Common myeloid progenitor, CD34-positive (primary cell): ENCODE measurements at regions not wholly inside any gene's neighbourhood (a gene's known extent, or its start where the extent isn't known, plus 50 kb on each side); places are given as distances from the start of the nearest gene placed in this dataset.
A peak's percentile ranks its signal among the peaks of the same experiment; 100 is the strongest.

Experiments used
- CTCF ChIA-PET: fragments of 350-600 bp; sonication (Branson Sonifier 250); formaldehyde crosslinking; loops from one replicate; lab custom pipeline; 2021; ENCODE audit warnings: antibody characterized with exemption; lab: Charles Lee
- POLR2A ChIA-PET: fragments of 350-600 bp; sonication (Branson Sonifier 250); formaldehyde crosslinking; loops from one replicate; lab custom pipeline; 2021; ENCODE audit warnings: antibody characterized with exemption; lab: Charles Lee
- DNase-seq, 3 donors: peaks; one replicate each; pipeline versions ENCODE4 v3.0.0 to v3.0.0-alpha.2; 2013
- H3K27ac ChIP-seq, 2 experiments: 1 replicate in 1 of 2; 2 replicates in 1 of 2; pipeline ENCODE4 v1.7.0; 2013; ENCODE audit warnings: inconsistent platforms in 2 of 2, low read length in 2 of 2, mild to moderate bottlenecking in 2 of 2, low read depth in 1 of 2, moderate library complexity in 1 of 2; ENCODE audit not compliant: severe bottlenecking in 2 of 2, insufficient read depth in 1 of 2, poor library complexity in 1 of 2
- H3K27me3 ChIP-seq, 5 experiments: replicated peaks in 2 of 5; 1 replicate in 3 of 5; 2 replicates in 2 of 5; pipeline versions ENCODE4 v1.6.1 to v1.7.0; 2013; ENCODE audit warnings: low read length in 4 of 5, mild to moderate bottlenecking in 2 of 5, moderate library complexity in 2 of 5, inconsistent platforms in 1 of 5; ENCODE audit not compliant: insufficient read depth in 5 of 5, control insufficient read depth in 4 of 5
- H3K36me3 ChIP-seq, 4 experiments: 1 replicate in 2 of 4; 2 replicates in 2 of 4; pipeline versions ENCODE4 v1.6.1 to v1.7.0; 2013; ENCODE audit warnings: low read length in 3 of 4, control low read depth in 1 of 4, mild to moderate bottlenecking in 1 of 4; ENCODE audit not compliant: control insufficient read depth in 4 of 4, insufficient read depth in 4 of 4
- H3K4me1 ChIP-seq, 4 experiments: 1 replicate in 3 of 4; 2 replicates in 1 of 4; pipeline versions ENCODE4 v1.6.1 to v1.7.1; 2013; ENCODE audit warnings: low read length in 3 of 4, mild to moderate bottlenecking in 3 of 4, control low read depth in 1 of 4, inconsistent platforms in 1 of 4, moderate library complexity in 1 of 4; ENCODE audit not compliant: control insufficient read depth in 4 of 4, insufficient read depth in 4 of 4; ENCODE audit errors: control extremely low read depth in 1 of 4
- H3K4me3 ChIP-seq, 7 experiments: 1 replicate in 4 of 7; 2 replicates in 3 of 7; pipeline versions ENCODE4 v1.5.1 to v1.7.0; 2013; ENCODE audit warnings: mild to moderate bottlenecking in 7 of 7, low read length in 6 of 7, moderate library complexity in 6 of 7, inconsistent platforms in 2 of 7, low read depth in 2 of 7, control low read depth in 1 of 7; ENCODE audit not compliant: insufficient read depth in 4 of 7, control insufficient read depth in 1 of 7; ENCODE audit errors: extremely low read depth in 1 of 7
- H3K9me3 ChIP-seq, 5 experiments: 1 replicate in 4 of 5; 2 replicates in 1 of 5; pipeline versions ENCODE4 v1.6.1 to v1.7.1; 2013; ENCODE audit warnings: low read length in 4 of 5, mild to moderate bottlenecking in 2 of 5, inconsistent platforms in 1 of 5, low read depth in 1 of 5, moderate library complexity in 1 of 5; ENCODE audit not compliant: control insufficient read depth in 4 of 5, insufficient read depth in 2 of 5; ENCODE audit errors: control extremely low read depth in 1 of 5
- WGBS: methylation state at CpG from one replicate; pipeline ENCODE4 v1.1.5; 2013; ENCODE audit not compliant: insufficient coverage; 5-methylcytosine and 5-hydroxymethylcytosine counted together

DNA sequence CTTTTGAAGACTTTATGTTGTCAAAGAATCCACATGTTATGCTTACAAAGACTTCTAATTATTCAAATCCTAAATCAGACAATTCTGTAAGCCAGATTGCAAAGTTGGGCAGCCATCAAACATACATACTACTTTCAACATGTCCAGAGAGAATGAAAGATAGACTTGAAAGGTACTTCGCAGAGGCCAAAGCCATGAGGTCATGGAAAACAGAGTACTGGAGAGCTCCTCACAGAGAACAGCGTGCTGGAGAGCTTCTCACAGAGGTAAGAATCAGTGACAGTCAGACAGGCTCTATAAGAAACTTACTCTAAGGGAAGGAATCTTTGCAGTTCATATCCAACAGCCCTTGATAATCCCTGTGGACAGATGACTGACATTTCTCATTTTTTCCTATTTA lies 400.2 kb downstream of the GJA1 start:
- 100% methylated on average over 2 of the region's 2 CpGs for WGBS
- POLR2A ChIA-PET: no interaction called here
- no peak for DNase-seq

DNA sequence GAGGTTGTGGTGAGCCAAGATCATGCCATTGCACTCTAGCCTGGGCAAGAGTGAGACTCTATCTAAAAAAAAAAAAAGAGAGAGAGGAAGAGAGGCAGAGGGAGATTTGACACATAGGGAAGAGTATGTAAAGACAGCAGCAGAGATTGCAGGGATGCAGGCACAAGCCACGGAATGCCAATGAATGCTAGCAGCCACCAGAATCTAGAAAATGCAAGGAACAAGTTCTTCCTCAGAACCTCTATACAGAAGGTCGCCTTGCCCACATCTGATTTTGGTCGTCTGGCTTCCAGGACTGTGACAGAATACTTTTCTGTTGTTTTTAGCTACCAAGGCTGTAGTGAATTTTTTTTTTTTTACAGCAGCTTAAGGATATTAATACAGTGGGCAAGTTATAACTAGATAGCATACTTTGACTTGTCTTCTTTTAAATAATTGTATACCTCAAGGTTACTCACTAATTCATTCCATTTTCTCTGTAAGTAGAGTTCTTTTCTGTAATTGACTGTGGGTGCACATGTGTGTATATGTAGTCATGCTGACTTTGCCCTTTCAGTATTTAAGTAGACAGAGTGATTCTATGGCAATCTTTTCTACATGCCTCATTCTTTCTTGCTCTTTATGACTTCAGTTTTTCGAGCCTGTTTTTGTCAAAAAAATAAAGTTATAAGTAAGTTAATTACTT lies 402.2 kb downstream of the GJA1 start:
- no peaks in the 10 kb centered on the region for H3K36me3 ChIP-seq
- ChIA-PET CTCF (no interaction called here), POLR2A (no interaction called here)
- no peaks in the 10 kb centered on the region for H3K9me3 ChIP-seq
- no peaks in the 10 kb centered on the region for H3K27me3 ChIP-seq
- H3K27ac ChIP-seq: no peak overlapping the region
- H3K4me1 ChIP-seq: peaks cover 0 to 12% (median 2%) of the 10 kb centered on the region in 4 experiments
- 94% methylated on average over 3 of the region's 4 CpGs for WGBS
- no peak overlapping the region for H3K4me3 ChIP-seq
- DNase-seq: no peak

More for the DNA sequence above, 400.2 kb downstream of the GJA1 start:
- Histone ChIP-seq H3K4me3 (no peak overlapping the region), H3K27ac (no peak overlapping the region), H3K9me3 (no peaks in the 10 kb centered on the region), H3K27me3 (no peaks in the 10 kb centered on the region), H3K36me3 (no peaks in the 10 kb centered on the region), H3K4me1 (peaks cover 0 to 12% (median 2%) of the 10 kb centered on the region in 4 experiments)
- CTCF ChIA-PET: interaction anchor here (0.5 kb wide), 1 partner anchor 362 kb away, joined by 3 read pairs; no protein-coding TSS in a partner anchor

DNA sequence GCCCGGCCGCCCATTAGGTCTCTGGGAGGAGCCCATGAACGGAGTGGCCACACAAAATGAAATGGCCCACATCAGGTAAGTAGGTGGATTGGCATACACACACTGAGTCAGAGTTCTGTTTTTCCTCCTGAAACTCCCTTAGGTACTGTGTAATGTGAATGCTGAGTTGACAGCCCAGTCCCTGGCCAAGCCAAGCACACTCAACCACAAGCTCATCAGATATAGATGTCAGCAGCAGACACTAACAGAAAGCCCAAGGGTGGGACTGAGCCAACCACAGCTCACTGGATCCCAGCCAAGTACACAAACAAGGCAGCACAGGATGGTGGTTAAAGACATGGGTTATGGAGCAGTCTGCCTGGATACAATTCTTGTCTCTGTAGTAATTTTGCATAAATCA lies 403.4 kb downstream of the GJA1 start:
- Histone ChIP-seq H3K4me3 (no peak overlapping the region), H3K9me3 (no peaks in the 10 kb centered on the region), H3K27me3 (no peaks in the 10 kb centered on the region), H3K36me3 (no peaks in the 10 kb centered on the region), H3K27ac (no peak overlapping the region), H3K4me1 (peaks cover 0 to 12% (median 2%) of the 10 kb centered on the region in 4 experiments)
- peak; percentile 46 to 87 (median 82) for DNase-seq
- 100% methylated on average over 2 of the region's 3 CpGs for WGBS
- ChIA-PET POLR2A (no interaction called here), CTCF (interaction anchor here (0.9 to 1.7 kb wide), 2 partner anchors 10 to 407 kb away, joined by 3 to 4 read pairs; no protein-coding TSS in a partner anchor)

DNA sequence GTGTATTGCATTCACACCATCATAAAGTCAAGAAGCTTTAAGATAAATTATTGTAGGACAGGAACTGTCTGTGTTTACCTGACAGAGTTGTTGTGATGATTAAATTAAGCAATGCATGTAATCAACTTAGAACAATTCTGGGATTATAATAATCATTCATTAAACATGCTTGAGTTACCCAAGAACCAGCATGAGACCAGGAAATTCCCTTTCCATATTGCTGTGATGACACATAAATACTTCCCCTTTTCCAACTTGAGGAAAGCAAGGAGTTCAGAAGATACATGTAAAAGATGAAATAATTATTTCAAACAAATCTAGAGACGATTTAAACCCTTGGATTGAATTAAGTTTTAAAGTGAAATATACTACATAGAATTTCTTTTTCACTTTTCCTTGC lies 404.4 kb downstream of the GJA1 start:
- no peaks in the 10 kb centered on the region for H3K9me3 ChIP-seq
- POLR2A ChIA-PET: no interaction called here
- peak in 2 of 3 donors; percentile 10 to 23 for DNase-seq
- peaks cover 0 to 12% (median 2%) of the 10 kb centered on the region in 4 experiments for H3K4me1 ChIP-seq
- no peaks in the 10 kb centered on the region for H3K27me3 ChIP-seq
- H3K4me3 ChIP-seq: no peak overlapping the region
- CTCF ChIA-PET: interaction anchor here (1.0 to 1.7 kb wide), 2 partner anchors 8 to 408 kb away, joined by 3 to 4 read pairs; no protein-coding TSS in a partner anchor
- no peaks in the 10 kb centered on the region for H3K36me3 ChIP-seq
- H3K27ac ChIP-seq: no peak overlapping the region
- no CpG with 5 or more reads among the region's 1 CpG for whole genome bisulfite sequencing

- ChIA-PET POLR2A (no interaction called here), CTCF (no interaction called here)
- DNase-seq: no peak
- H3K36me3 ChIP-seq: no peaks in the 10 kb centered on the region
- H3K4me1 ChIP-seq: no peaks in the 10 kb centered on the region
- no peak overlapping the region for H3K4me3 ChIP-seq
- no peaks in the 10 kb centered on the region for H3K27me3 ChIP-seq
- whole genome bisulfite sequencing: no CpG with 5 or more reads among the region's 3 CpGs
- H3K9me3 ChIP-seq: no peaks in the 10 kb centered on the region
- H3K27ac ChIP-seq: no peak overlapping the region
Measured at GRCh38 chr6:121844898-121845297, 409.5 kb downstream of the GJA1 start.

GRCh38 chr6:121847806-121848522 lies 412.5 kb downstream of the GJA1 start:
- DNase-seq: no peak
- CTCF ChIA-PET: interaction anchor here (0.9 to 4.5 kb wide), 5 partner anchors 8 to 418 kb away, joined by 3 to 36 read pairs (median 3); no protein-coding TSS in a partner anchor
- POLR2A ChIA-PET: no interaction called here
- Histone ChIP-seq H3K36me3 (no peaks in the 10 kb centered on the region), H3K4me3 (no peak overlapping the region), H3K27ac (no peak overlapping the region), H3K27me3 (peaks cover 0 to 3% (median 0%) of the 10 kb centered on the region in 5 experiments), H3K9me3 (no peaks in the 10 kb centered on the region), H3K4me1 (no peaks in the 10 kb centered on the region)
- WGBS: 94% methylated on average over 3 of the region's 4 CpGs
